Skin epidermis (tissue), 12 donors: ENCODE measurements at regions not wholly inside any gene's neighbourhood (a gene's known extent, or its start where the extent isn't known, plus 50 kb on each side); places are given as distances from the start of the nearest gene placed in this dataset.

Experiments
- H3K27ac ChIP-seq, 21 experiments: fragments of 200-600 bp; sonication (generic) in 11 of 21; one replicate each; pipeline ENCODE4 v1.5.0; 2020; ENCODE audit warnings: mild to moderate bottlenecking in 3 of 21, inconsistent platforms in 2 of 21, moderate library complexity in 2 of 21
- H3K4me3 ChIP-seq, 7 experiments: fragments of 200-600 bp; sonication (generic) in 2 of 7; one replicate each; pipeline ENCODE4 v1.5.0; 2020; ENCODE audit warnings: inconsistent platforms in 2 of 7, mild to moderate bottlenecking in 2 of 7, moderate library complexity in 1 of 7

DNA sequence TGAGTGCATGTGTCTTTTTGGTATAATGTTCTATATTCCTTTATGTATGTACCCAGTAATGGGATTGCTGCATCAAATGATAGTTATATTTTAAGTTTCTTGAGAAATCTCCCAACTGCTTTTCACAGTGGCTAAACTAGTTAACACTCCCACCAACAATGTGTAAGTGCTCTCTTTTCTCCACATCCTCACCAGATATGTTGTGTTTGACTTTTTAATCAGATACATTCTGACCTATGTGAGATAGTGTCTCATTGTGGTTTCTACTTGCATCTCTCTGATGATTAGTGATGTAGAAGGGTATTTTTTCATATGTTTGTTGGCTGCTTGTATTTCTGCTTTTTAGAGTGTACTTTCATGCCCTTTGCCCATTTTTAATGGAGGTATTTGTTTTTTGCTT, 62.8 kb upstream of the ALG10B start:
- H3K4me3 ChIP-seq: no peak overlapping the region
- H3K27ac ChIP-seq: no peak overlapping the region

DNA sequence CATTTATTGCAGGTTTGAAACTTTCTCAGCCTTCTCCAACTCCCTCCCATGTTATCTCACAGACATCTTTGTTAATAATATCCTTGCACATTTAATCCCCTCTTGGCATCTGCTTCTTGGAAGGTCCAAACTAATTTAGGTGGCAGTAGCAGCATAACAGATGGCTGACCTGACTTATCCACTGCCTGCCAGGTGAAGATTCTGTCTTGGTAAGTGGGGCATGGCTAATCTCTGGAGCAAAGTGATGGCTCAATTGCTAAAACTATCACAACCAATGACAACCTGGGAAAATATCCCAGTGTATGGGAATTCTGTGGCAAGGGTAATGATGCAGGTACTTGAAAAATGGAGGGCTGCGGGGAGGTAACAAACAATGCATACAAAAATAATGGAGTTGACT, 58.2 kb upstream of the ALG10B start:
- H3K27ac ChIP-seq: no peak overlapping the region
- no peak overlapping the region for H3K4me3 ChIP-seq
